Hindlimb muscle (tissue), 1 donor: ENCODE measurements at regions not wholly inside any gene's neighbourhood (a gene's known extent, or its start where the extent isn't known, plus 50 kb on each side); places are given as distances from the start of the nearest gene placed in this dataset.

ENCODE experiments used
- DNase-seq: peaks from one replicate; pipeline ENCODE4 v3.0.0-alpha.2; 2013

- DNase-seq: peak; percentile 46
Observed at GRCh38 chr10:62632071-62632809, 172.3 kb upstream of the ADO start.

GRCh38 chr10:62633976-62634375 lies 170.5 kb upstream of the ADO start:
- no peak for DNase-seq

GRCh38 chr10:62634576-62634975 lies 169.9 kb upstream of the ADO start:
- no peak for DNase-seq

GRCh38 chr10:62635127-62635526 lies 169.4 kb upstream of the ADO start:
- no peak for DNase-seq

GRCh38 chr10:62636825-62637248 lies 167.7 kb upstream of the ADO start:
- no peak for DNase-seq

- no peak for DNase-seq
Observed at GRCh38 chr10:62637249-62638061, 167.1 kb upstream of the ADO start.

- peak; percentile 37 for DNase-seq
Observed at GRCh38 chr10:62638062-62638477, 166.4 kb upstream of the ADO start.

- no peak for DNase-seq
Observed at GRCh38 chr10:62639144-62639543, 165.4 kb upstream of the ADO start.

- DNase-seq: peak; percentile 44
Observed at GRCh38 chr10:62640411-62640810, 164.1 kb upstream of the ADO start.

GRCh38 chr10:62643606-62644587 lies 160.6 kb upstream of the ADO start:
- DNase-seq: no peak

- DNase-seq: no peak
Observed at GRCh38 chr10:62647375-62648092, 157.0 kb upstream of the ADO start.

- DNase-seq: no peak
Observed at GRCh38 chr10:62648921-62649320, 155.6 kb upstream of the ADO start.

GRCh38 chr10:62650411-62650810 lies 154.1 kb upstream of the ADO start:
- no peak for DNase-seq

GRCh38 chr10:62651341-62651740 lies 153.2 kb upstream of the ADO start:
- DNase-seq: no peak

GRCh38 chr10:62652114-62652513 lies 152.4 kb upstream of the ADO start:
- no peak for DNase-seq

- DNase-seq: no peak
Observed at GRCh38 chr10:62652564-62652963, 152.0 kb upstream of the ADO start.

GRCh38 chr10:62653254-62653653 lies 151.3 kb upstream of the ADO start:
- no peak for DNase-seq

GRCh38 chr10:62654966-62655336 lies 149.6 kb upstream of the ADO start:
- no peak for DNase-seq

- DNase-seq: no peak
Observed at GRCh38 chr10:62655337-62655994, 149.1 kb upstream of the ADO start.

GRCh38 chr10:62657244-62657835 lies 147.2 kb upstream of the ADO start:
- no peak for DNase-seq

GRCh38 chr10:62658516-62658915 lies 146.0 kb upstream of the ADO start:
- DNase-seq: no peak
